ENCODE measurements at regions not wholly inside any gene's neighbourhood (a gene's known extent, or its start where the extent isn't known, plus 50 kb on each side); places are given as distances from the start of the nearest gene placed in this dataset.

- no peak overlapping the region for H3K27ac Mint-ChIP-seq
- ATAC-seq (replicated peaks) = peak; percentile 82
- DNase-seq = peak; percentile 72 to 80 (median 72)
- no peaks in the 10 kb centered on the region for H3K27me3 Mint-ChIP-seq
- H3K4me1 Mint-ChIP-seq (ENCODE audit: low read depth in 2 of 2) = peaks cover 0 to 3% of the 10 kb centered on the region in 2 donors
- no peak overlapping the region for H3K4me3 Mint-ChIP-seq
- H3K9me3 Mint-ChIP-seq = no peaks in the 10 kb centered on the region
- peaks cover 12% of the 10 kb centered on the region for H3K36me3 Mint-ChIP-seq (ENCODE audit: insufficient read depth)
Observed at GRCh38 chr6:27146706-27147505, 100.6 kb upstream of the PRSS16 start.

GRCh38 chr6:27148404-27148795 is 99.1 kb upstream of the PRSS16 start:
- Mint-ChIP-seq H3K9me3 (no peaks in the 10 kb centered on the region), H3K4me3 (no peak overlapping the region), H3K36me3 (ENCODE audit: insufficient read depth) (peaks cover 2% of the 10 kb centered on the region), H3K27me3 (no peaks in the 10 kb centered on the region), H3K4me1 (ENCODE audit: low read depth in 2 of 2) (peaks cover 0 to 3% of the 10 kb centered on the region in 2 donors), H3K27ac (peak overlapping the region in 1 of 2 donors; percentile 26)
- no peak for DNase-seq
- ATAC-seq (replicated peaks) = no peak

- peaks cover under 1 to 1% of the 10 kb centered on the region in 2 donors for H3K4me1 Mint-ChIP-seq (ENCODE audit: low read depth in 2 of 2)
- no peak overlapping the region for H3K4me3 Mint-ChIP-seq
- H3K9me3 Mint-ChIP-seq = no peaks in the 10 kb centered on the region
- no peaks in the 10 kb centered on the region for H3K27me3 Mint-ChIP-seq
- ATAC-seq (replicated peaks) (no peak), DNase-seq (no peak)
- H3K36me3 Mint-ChIP-seq (ENCODE audit: insufficient read depth) = no peaks in the 10 kb centered on the region
- no peak overlapping the region for H3K27ac Mint-ChIP-seq
Observed at GRCh38 chr6:27149150-27149549, 98.4 kb upstream of the PRSS16 start.

GRCh38 chr6:27154696-27155095 is 92.8 kb upstream of the PRSS16 start:
- Mint-ChIP-seq H3K36me3 (ENCODE audit: insufficient read depth) (peaks cover 27% of the 10 kb centered on the region), H3K4me3 (peak overlapping the region; percentile 15 to 63)

DNA sequence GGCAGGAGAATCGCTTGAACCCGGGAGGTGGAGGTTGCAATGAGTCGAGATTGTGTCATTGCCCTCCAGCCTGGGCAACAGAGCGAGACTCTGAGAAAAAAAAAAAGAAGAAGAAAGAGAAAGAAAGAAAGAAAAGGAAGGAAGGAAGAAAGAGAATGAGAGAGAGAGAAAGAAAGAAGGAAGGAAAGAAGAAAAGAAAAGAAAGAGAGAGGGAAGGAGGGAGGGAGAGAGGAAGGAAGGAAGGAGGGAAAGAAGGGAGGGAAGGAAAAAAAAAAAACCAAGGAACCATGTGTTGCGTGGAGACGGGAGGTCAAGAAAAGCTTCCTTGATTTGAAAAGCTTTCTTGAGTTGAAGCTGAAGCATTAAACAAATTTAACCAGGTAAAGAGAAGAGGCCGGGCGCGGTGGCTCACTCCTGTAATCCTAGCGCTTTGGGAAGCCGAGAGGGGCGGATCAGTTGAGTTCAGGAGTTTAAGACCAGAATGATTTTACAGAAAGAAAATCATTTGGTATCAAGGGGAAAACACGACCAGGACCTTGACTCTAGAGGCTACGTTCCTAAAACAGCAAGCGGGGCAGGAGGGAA is 90.5 kb upstream of the PRSS16 start:
- H3K27ac Mint-ChIP-seq = peak overlapping the region in 1 of 2 donors; percentile 99
- peaks cover 31% of the 10 kb centered on the region for H3K36me3 Mint-ChIP-seq (ENCODE audit: insufficient read depth)
- ATAC-seq (replicated peaks) (no peak), DNase-seq (no peak)
- H3K4me3 Mint-ChIP-seq = peak overlapping the region; percentile 78 to 87
- H3K27me3 Mint-ChIP-seq = no peaks in the 10 kb centered on the region
- H3K4me1 Mint-ChIP-seq (ENCODE audit: low read depth in 2 of 2) = peaks cover 21 to 34% of the 10 kb centered on the region in 2 donors
- peaks cover 0 to 3% of the 10 kb centered on the region in 2 donors for H3K9me3 Mint-ChIP-seq

More at GRCh38 chr6:27154696-27155095, 92.8 kb upstream of the PRSS16 start:
- Mint-ChIP-seq H3K4me1 (ENCODE audit: low read depth in 2 of 2) (peaks cover 17 to 31% of the 10 kb centered on the region in 2 donors), H3K27me3 (no peaks in the 10 kb centered on the region), H3K9me3 (peaks cover 0 to 3% of the 10 kb centered on the region in 2 donors), H3K27ac (peak overlapping the region; percentile 55 to 90)
- no peak for DNase-seq
- ATAC-seq (replicated peaks) = no peak

DNA sequence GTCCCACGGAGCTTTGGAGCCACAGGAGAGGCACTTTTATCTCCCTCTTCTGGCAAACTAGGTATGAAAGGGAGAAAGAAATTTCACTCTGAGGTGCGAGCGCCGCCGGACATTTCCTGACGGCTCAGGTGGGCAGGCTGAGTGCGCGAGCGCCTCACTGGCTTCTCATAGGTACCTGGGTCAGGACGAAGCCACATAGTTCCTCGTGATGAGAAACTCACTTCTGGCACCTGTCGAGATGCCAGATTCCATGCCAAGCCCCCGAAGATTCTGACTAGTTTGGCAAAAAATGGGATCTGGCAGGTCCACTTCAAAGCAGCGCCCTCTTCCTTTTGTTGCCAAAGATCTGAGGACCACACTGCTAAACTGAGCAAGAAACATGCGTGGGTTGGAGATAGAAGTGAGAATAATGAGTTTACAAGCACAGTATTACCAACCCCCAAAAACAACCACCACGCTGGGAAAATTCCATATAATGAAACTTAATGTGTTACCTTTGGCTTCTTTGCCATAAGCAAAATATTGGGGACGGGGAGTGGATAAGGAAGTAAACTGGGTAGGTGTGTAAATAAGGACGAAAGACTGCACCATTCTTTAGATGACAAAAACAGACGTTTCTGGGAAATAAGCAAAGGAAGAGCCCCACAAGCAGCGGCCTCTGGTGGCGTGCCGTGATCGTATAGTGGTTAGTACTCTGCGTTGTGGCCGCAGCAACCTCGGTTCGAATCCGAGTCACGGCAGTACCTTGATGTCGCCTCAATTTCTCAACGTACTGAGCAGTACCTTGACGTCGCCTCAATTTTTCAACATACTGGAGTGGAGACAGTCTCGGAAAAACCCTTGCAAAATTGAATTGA is 89.8 kb upstream of the PRSS16 start:
- ATAC-seq (replicated peaks) (peak; percentile 85), DNase-seq (peak; percentile 79 to 81 (median 81))
- Mint-ChIP-seq H3K27ac (peak overlapping the region; percentile 97 to 99), H3K4me3 (peak overlapping the region; percentile 78 to 87), H3K36me3 (ENCODE audit: insufficient read depth) (peaks cover 34% of the 10 kb centered on the region), H3K4me1 (ENCODE audit: low read depth in 2 of 2) (peaks cover 21 to 34% of the 10 kb centered on the region in 2 donors), H3K27me3 (no peaks in the 10 kb centered on the region), H3K9me3 (peaks cover 0 to 3% of the 10 kb centered on the region in 2 donors)

DNA sequence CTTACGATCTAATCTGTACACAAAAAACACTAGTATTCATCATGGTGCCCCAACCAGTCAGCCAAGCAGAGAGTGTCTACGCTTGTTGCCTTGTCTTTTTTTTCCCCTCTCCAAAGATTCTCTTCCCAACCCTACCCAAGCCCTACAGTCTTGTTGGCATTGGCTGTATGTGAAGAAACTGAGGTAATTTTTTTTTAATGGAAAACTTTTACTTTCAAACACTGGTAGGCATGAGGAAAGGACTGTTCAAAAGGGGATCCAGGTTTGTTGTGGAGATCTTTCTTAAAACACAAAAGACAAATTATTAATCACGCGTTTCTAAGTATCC is 89.2 kb upstream of the PRSS16 start:
- H3K4me3 Mint-ChIP-seq = peak overlapping the region; percentile 78 to 87
- H3K9me3 Mint-ChIP-seq = peaks cover 0 to 3% of the 10 kb centered on the region in 2 donors
- H3K36me3 Mint-ChIP-seq (ENCODE audit: insufficient read depth) = peaks cover 34% of the 10 kb centered on the region
- DNase-seq = no peak
- H3K27me3 Mint-ChIP-seq = no peaks in the 10 kb centered on the region
- ATAC-seq (replicated peaks) = no peak
- H3K27ac Mint-ChIP-seq = peak overlapping the region; percentile 97 to 99
- peaks cover 21 to 34% of the 10 kb centered on the region in 2 donors for H3K4me1 Mint-ChIP-seq (ENCODE audit: low read depth in 2 of 2)

GRCh38 chr6:27159725-27160124 is 87.8 kb upstream of the PRSS16 start:
- H3K4me1 Mint-ChIP-seq (ENCODE audit: low read depth in 2 of 2) = peaks cover 18 to 27% of the 10 kb centered on the region in 2 donors
- DNase-seq (no peak), ATAC-seq (replicated peaks) (no peak)
- H3K27me3 Mint-ChIP-seq = no peaks in the 10 kb centered on the region
- H3K9me3 Mint-ChIP-seq = peaks cover 0 to 3% of the 10 kb centered on the region in 2 donors
- peaks cover 34% of the 10 kb centered on the region for H3K36me3 Mint-ChIP-seq (ENCODE audit: insufficient read depth)
- H3K4me3 Mint-ChIP-seq = no peak overlapping the region
- no peak overlapping the region for H3K27ac Mint-ChIP-seq

DNA sequence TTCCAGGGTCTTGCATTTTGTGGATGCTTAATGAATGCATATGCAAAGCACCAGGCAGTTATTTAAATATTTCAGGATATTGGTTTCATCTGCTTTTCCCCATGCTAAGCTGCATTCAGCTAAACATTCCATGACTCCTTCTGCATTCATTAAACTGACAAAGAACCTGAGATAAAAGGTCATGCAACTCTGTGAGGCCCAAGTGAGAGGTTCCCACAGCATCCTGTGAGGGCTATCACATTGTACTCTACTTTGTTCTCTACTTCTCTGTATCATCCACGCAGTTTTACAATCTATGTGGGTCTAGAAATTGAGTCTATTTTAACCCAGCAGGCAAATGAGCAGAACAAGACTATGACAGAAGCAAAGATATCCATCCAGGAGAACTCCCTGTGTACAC is 86.4 kb upstream of the PRSS16 start:
- H3K4me3 Mint-ChIP-seq = no peak overlapping the region
- no peak for ATAC-seq (replicated peaks)
- no peak overlapping the region for H3K27ac Mint-ChIP-seq
- DNase-seq = no peak
- H3K36me3 Mint-ChIP-seq (ENCODE audit: insufficient read depth) = peaks cover 34% of the 10 kb centered on the region
- peaks cover 0 to 3% of the 10 kb centered on the region in 2 donors for H3K9me3 Mint-ChIP-seq
- H3K27me3 Mint-ChIP-seq = no peaks in the 10 kb centered on the region
- H3K4me1 Mint-ChIP-seq (ENCODE audit: low read depth in 2 of 2) = peaks cover 15 to 21% of the 10 kb centered on the region in 2 donors

DNA sequence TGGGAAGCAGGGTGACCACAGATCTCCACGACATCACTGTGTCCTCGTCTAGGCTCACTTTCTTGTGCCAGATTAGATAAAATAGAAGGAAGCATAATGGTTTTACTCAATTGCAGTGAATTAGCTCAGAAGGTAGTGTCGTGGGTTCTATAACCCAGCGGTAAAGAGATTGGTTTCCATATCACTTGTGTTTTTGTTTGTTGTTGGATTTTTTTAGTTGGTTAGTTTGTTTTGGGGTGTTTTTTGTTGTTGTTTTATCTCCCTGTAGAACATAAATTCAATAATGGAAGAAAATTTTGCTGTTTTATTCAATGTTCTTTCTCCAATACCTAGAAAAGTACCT is 85.9 kb upstream of the PRSS16 start:
- Mint-ChIP-seq H3K4me1 (ENCODE audit: low read depth in 2 of 2) (peaks cover 15 to 21% of the 10 kb centered on the region in 2 donors), H3K27me3 (no peaks in the 10 kb centered on the region), H3K27ac (peak overlapping the region; percentile 52 to 85)

GRCh38 chr6:27161946-27162603 is 85.4 kb upstream of the PRSS16 start:
- DNase-seq = peak in 1 of 3 experiments; percentile 34
- Mint-ChIP-seq H3K36me3 (ENCODE audit: insufficient read depth) (peaks cover 25% of the 10 kb centered on the region), H3K9me3 (peaks cover 0 to 3% of the 10 kb centered on the region in 2 donors), H3K27me3 (no peaks in the 10 kb centered on the region), H3K4me3 (no peak overlapping the region), H3K4me1 (ENCODE audit: low read depth in 2 of 2) (peaks cover 15 to 16% of the 10 kb centered on the region in 2 donors), H3K27ac (peak overlapping the region; percentile 52 to 85)
- no peak for ATAC-seq (replicated peaks)

More for the DNA sequence above, 85.9 kb upstream of the PRSS16 start:
- DNase-seq (no peak), ATAC-seq (replicated peaks) (no peak)
- Mint-ChIP-seq H3K4me3 (no peak overlapping the region), H3K9me3 (peaks cover 0 to 3% of the 10 kb centered on the region in 2 donors), H3K36me3 (ENCODE audit: insufficient read depth) (peaks cover 30% of the 10 kb centered on the region)

- H3K27me3 Mint-ChIP-seq = no peaks in the 10 kb centered on the region
- H3K36me3 Mint-ChIP-seq (ENCODE audit: insufficient read depth) = peaks cover 8% of the 10 kb centered on the region
- DNase-seq (no peak), ATAC-seq (replicated peaks) (no peak)
- no peak overlapping the region for H3K27ac Mint-ChIP-seq
- H3K4me1 Mint-ChIP-seq (ENCODE audit: low read depth in 2 of 2) = peaks cover 3 to 4% of the 10 kb centered on the region in 2 donors
- H3K4me3 Mint-ChIP-seq = no peak overlapping the region
- H3K9me3 Mint-ChIP-seq = no peaks in the 10 kb centered on the region
Observed at GRCh38 chr6:27163834-27164233, 83.7 kb upstream of the PRSS16 start.

DNA sequence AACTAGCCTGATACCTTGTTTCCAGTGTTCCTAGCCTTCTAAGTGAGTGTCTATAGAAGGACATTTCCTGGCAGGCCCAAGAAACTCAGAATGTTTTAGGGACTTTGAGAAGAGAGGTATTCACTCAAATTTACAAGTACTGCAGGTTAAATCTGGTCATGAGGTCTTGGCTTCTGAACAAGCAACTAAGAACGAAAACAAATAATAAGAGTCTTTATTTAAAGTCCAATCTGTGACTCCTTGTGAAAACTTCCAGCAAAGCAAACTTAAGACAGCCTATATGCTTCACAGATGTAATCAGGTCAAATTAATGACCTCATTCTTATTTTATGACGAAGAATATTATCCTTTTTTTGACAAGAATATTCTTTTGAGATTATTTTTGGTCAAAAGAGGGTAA is 79.4 kb upstream of the PRSS16 start:
- peaks cover 3% of the 10 kb centered on the region for H3K36me3 Mint-ChIP-seq (ENCODE audit: insufficient read depth)

More for the DNA sequence above, 79.4 kb upstream of the PRSS16 start:
- H3K9me3 Mint-ChIP-seq = no peaks in the 10 kb centered on the region
- H3K27me3 Mint-ChIP-seq = no peaks in the 10 kb centered on the region
- no peak overlapping the region for H3K27ac Mint-ChIP-seq
- ATAC-seq (replicated peaks) (no peak), DNase-seq (no peak)
- no peaks in the 10 kb centered on the region for H3K4me1 Mint-ChIP-seq (ENCODE audit: low read depth in 2 of 2)
- H3K4me3 Mint-ChIP-seq = no peak overlapping the region

Data from effector memory CD8-positive, alpha-beta T cell (primary cell).